GM19328 (cell line): ENCODE measurements at regions not wholly inside any gene's neighbourhood (a gene's known extent, or its start where the extent isn't known, plus 50 kb on each side); places are given as distances from the start of the nearest gene placed in this dataset.

Experiments
- ATAC-seq: cut with Tn5 transposase; IDR thresholded peaks from one replicate; pipeline ENCODE4 v1.9.1; 2021; ENCODE audit warnings: mild to moderate bottlenecking, moderate library complexity; ENCODE audit not compliant: unreplicated experiment

DNA sequence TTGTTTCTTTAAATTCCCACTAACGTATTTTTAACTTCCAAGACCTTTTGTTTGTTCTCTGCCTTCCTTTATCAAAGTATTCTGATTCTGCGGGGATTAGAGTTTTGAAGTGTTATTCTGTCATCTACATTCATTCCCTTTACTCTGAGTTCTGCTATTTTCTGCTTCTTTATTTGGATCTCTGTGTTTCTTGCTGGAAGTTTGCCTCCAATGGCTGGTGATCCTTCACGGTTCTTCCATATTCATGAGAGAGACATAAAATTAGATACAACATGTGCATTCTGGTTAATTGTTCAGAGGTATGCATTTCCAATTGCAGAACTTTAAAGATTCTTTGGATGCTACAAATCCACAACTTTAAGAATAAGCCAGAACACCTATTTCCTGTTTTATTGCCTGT lies 244.7 kb upstream of the ADARB2 start:
- no peak for ATAC-seq

DNA sequence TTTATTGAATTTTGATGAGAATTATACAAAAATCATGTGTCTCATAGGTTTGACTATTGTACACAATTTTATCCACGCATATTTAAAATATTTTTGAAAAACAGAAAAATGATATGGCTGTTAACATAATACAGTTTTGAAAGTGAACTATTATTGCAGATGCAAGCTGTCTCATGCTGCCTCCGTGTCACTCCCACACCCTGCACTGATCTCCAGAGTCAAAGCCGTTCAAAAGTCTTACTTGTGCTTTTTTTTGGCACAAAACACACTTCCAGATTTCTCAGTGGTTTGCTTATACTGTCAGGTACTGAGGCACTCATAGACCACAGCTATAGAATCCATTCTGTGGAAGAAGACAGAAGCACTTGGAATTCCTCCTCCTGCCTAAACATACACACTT lies 243.1 kb upstream of the ADARB2 start:
- ATAC-seq, result no peak

DNA sequence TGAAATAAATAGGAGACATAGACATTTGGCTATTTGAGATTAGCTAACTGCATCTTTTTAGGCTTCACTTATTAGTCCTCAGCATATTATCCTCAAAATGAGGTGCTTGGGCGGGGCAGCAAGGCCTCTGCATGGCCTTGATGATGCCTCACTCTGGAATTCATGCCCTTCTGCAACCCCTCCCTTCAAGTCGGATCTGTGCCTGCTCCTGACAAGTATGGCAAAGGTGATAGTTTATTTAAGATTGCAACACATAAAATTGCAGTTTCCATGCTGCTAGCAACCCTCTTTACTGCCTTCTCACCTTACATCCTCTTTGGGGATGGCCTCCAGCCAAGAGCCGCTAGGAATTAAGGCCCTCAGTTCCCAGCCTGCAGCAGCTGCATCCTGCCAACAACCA lies 241.3 kb upstream of the ADARB2 start:
- no peak for ATAC-seq

DNA sequence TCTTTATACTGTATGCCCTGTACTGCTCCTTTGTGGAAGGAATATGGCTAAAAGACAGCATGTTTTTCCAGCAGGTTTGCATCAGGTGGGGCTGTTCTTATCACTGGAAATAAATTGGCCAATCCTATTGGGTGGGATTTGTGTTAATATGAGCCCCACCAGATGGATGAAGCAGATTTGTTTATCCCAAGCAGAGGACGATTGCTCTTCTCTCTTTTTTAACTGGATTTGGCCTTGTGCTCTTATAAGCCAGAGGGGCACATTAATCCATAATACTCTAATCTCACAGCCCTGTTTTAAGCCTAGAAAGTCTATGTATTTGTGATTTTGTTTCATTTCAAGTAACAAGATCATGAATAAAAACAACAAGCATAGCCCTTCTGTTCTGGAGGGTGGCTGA lies 240.1 kb upstream of the ADARB2 start:
- no peak for ATAC-seq

DNA sequence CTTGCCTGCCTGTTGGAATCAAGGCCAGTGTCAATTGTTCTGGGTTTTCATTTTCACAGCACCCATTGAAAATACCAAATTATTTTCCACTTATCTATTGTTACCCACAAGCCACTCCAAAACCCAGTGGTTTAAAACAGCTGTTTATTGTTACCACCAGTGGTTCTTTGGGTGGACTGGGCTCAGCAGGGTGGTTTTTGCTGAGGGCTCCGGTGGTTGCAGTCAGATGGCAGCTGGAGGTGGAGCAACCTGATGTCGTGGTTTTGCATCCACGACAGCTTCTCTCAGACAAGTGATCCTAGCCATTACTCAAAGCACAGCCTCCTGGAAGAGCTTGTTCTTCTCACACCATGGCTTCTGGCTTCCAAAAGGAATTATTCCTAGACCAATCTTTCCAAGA lies 235.1 kb upstream of the ADARB2 start:
- ATAC-seq, result no peak

DNA sequence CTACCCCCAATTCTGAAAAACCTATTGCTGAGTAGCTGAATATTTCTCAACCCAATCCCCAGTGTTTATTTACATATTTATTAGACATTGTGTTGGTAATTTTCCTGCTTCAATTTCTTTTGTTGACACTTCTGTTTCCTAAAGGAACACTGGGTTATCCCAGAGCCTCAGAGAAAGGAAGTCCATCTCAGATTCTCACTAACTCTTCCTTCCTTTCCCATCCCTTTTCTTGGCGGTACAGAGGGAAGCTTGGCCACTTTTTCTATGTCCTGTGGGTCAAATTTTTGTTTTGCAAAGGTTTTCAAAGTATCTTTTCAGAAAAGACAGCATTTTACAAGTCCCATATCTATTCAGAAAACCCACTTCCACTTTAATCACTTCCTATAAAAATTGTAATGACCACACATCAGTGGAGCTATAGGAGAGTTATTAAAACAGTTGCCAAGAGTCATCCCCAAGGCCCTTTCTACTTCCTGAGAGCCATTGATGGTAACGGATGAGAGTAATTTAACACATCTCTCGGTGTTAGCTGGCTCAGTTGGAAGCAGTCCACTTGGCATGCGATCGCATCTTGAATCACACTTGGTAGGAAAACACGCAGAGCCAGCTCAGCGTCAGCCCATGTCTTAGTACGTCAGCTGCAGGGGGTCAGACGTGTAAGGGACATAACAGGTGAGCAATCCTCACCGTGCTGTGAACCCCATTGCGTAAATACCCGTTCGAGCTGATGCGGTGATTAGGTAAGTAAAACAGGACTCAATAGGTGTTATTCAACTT lies 231.1 kb upstream of the ADARB2 start:
- no peak for ATAC-seq

GRCh38 chr10:1966712-1967376 lies 229.5 kb upstream of the ADARB2 start:
- no peak for ATAC-seq

DNA sequence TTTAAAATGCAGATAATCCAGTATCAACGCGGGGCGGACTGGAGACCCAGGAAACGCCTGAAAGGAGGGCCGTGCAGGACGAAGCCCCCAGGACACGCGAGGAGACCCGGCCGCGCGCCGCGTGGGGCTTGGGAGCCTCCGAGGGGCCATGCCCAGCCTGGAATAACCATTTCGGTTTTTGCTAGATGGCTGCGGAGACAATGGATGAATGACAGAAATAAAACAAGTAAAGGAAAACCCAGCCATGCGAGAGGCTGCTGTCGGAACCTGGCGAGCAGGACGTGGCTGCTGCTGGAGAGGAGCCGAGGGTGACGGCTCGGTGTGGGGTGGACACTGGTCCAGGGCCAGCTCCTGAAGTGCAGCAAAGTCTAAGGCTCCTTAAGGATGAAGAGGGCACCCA lies 227.2 kb upstream of the ADARB2 start:
- no peak for ATAC-seq

DNA sequence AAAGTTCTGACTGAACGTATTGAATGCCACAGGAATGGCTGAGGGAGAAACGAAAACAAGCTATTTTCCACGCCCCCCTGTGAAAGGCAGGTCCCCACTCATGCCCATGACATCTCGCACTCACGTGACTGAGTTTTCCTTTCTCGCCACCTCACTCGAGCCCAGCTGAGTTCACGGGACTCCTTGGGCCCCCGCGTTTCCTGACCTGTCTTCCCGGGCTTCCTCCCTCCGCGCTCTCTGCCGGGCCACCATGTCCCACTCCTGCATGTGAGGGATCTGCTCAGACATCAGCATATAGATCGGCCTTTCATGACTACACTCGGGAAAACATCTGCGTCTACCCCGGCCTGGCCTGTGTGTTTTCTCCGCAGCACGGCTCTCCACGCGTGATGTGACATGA lies 226.0 kb upstream of the ADARB2 start:
- ATAC-seq, result no peak

- ATAC-seq, result no peak
Observed at GRCh38 chr10:1961989-1962388, 224.7 kb upstream of the ADARB2 start.

DNA sequence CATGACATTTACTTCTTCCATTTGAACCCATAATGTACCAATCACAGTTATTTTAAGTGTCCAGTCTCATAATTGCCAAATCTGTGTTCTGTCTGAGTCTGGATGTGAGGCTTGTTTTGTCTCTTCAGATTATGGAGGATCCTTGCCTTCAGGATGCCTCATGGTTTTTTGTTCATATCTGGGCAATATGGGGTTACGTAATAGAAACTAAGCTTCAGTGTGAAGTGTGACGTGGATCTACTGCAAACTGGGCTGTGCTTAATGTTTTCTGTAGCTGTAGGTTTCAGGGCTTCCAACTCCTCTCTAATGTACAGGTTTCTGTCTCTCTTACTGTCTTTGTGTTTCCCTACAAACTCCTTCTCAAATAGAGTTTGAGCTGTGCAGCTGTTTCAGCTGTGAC lies 223.7 kb upstream of the ADARB2 start:
- no peak for ATAC-seq

DNA sequence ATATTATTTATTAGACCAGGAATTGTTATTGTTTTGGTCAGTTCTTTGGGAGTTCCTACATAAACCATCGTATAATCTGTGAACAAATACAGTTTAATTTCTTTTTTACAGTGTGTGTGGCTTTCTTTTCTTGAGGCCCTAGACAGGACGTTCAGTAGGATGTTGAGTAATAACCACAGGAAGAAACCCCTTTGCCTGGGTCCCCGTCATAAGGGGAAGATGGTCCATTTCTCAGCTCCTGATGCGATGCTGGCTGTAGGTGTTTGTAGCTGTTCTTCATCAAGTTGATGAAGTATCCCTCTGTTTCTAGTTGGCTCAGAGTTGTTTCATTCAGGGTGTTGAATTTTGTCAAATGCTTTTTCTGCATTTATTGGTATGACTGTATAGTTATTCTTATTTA lies 219.7 kb upstream of the ADARB2 start:
- ATAC-seq, result no peak

DNA sequence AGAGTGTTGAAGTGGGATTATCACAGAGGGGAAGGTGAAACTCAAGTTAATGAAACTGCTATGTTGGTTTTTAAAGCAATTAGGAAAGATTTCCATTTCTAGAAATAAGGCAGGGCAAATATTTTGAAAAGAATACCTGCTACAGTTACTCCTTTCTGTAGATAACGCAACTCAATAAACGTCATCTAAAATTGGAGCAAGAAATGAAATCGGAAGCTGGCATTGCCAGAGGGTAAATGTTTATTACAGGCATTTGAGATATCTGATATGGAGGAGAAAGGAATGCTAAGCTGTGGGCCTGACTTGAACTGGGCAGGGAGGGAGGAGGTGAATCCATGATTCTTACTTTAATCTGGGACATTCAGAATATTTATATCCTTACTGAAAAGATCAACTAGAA lies 217.0 kb upstream of the ADARB2 start:
- no peak for ATAC-seq

GRCh38 chr10:1952126-1953095 lies 215.1 kb upstream of the ADARB2 start:
- ATAC-seq, result no peak

GRCh38 chr10:1950803-1951495 lies 213.6 kb upstream of the ADARB2 start:
- ATAC-seq, result no peak

DNA sequence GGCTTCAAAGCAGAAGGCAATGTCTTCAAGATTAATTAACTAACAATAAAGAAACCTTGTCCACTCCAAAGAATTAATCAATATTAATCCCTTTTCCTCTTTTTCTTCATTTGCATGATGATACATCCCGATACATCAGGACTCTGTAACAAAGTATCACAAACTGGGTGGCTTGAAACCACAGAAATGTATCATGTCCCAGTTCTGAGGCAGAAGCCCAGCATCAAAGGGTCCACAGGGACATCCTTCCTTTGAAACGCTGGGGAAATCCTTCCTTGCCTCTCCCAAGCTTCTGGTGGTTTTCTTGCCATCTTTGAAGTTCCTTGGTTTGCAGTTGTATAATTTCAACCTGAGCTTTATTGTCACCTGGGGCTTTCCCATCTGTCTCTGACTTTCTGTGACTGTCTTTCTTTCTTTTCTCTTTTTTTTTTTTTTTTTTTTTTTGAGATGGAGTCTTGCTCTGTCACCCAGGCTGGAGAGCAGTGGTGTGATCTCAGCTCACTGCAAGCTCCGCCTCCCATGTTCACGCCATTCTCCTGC lies 210.2 kb upstream of the ADARB2 start:
- ATAC-seq, result no peak

DNA sequence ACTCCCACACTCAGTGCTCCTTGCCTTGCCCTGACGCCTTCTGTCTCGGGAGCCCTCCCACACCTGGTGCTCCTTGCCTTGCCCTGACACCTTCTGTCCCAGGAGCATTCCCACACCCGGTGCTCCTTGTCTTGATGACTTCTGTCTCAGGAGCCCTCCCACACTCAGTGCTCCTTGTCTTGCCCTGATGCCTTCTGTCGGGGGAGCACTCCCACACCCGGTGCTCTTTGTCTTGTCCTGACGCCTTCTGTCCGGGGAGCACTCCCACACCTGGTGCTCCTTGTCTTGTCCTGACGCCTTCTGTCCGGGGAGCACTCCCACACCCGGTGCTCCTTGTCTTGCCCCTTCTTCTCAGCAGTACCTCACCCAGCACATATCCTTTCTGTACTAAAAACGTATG lies 207.2 kb upstream of the ADARB2 start:
- ATAC-seq, result no peak

- no peak for ATAC-seq
Observed at GRCh38 chr10:1942478-1942877, 205.2 kb upstream of the ADARB2 start.

DNA sequence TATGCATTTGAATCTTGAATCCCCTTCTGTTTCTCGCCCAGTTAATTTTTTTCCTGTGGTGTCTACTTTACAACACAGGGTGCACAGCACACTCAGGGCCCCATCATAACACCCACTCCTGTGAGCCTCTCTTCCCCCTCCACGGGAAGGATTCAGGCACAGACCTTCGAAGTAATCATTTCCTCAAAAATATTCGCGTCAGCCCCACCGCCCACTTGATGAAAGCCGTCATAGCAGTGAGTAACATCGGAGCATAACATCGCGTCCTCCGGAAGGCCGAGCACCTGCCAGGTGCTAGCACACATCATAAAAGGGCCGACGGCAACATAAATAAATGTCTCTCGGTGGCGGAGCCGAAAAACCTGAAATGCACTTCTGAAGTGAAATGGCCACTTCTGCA lies 201.7 kb upstream of the ADARB2 start:
- ATAC-seq, result no peak

GRCh38 chr10:1938317-1938716 lies 201.0 kb upstream of the ADARB2 start:
- ATAC-seq, result no peak

- no peak for ATAC-seq
Observed at GRCh38 chr10:1935912-1936311, 198.6 kb upstream of the ADARB2 start.
